DND-41 (cell line): ENCODE measurements at regions not wholly inside any gene's neighbourhood (a gene's known extent, or its start where the extent isn't known, plus 50 kb on each side); places are given as distances from the start of the nearest gene placed in this dataset.

Experiments used
- CTCF ChIP-seq: IDR thresholded peaks from 2 replicates; pipeline ENCODE4 v1.5.1; 2012; ENCODE audit warnings: borderline replicate concordance, low read length, moderate library complexity, mild to moderate bottlenecking; ENCODE audit not compliant: poor library complexity, severe bottlenecking; ENCODE audit errors: extremely low read depth
- EZH2 ChIP-seq: IDR thresholded peaks from 3 replicates; pipeline ENCODE4 v1.6.1; 2012; ENCODE audit warnings: borderline replicate concordance, low read depth, mild to moderate bottlenecking, moderate library complexity, low read length, inconsistent platforms; ENCODE audit not compliant: severe bottlenecking

GRCh38 chr1:96552451-96552850, 169.1 kb upstream of the PTBP2 start:
- TF ChIP-seq CTCF (no peak), EZH2 (no peak)
